A673 (cell line): ENCODE measurements at regions not wholly inside any gene's neighbourhood (a gene's known extent, or its start where the extent isn't known, plus 50 kb on each side); places are given as distances from the start of the nearest gene placed in this dataset.

Experiments
- BruUV-seq: library from RNA; stranded (reverse); fragments of 400-500 nt; replicated peaks from 2 replicates; lab custom pipeline; 2021; lab: Mats Ljungman, UMichigan
- CTCF ChIA-PET: fragments of 300-600 bp; sonication (Branson Sonifier 250); formaldehyde crosslinking; loops from one replicate; lab custom pipeline; 2022; ENCODE audit warnings: antibody characterized with exemption; lab: Charles Lee
- POLR2A ChIA-PET: fragments of 300-600 bp; sonication (Branson Sonifier 250); formaldehyde crosslinking; loops from one replicate; lab custom pipeline; 2022; ENCODE audit warnings: antibody characterized with exemption; ENCODE audit not compliant: low non-redundant PET; lab: Charles Lee
- DNase-seq: peaks from one replicate; pipeline ENCODE4 v3.0.0-alpha.2; 2015; ENCODE audit warnings: low spot score
- H3K27ac ChIP-seq: fragments of 200-600 bp; sonication (generic); 2 replicates; pipeline ENCODE4 v1.5.1; 2016; ENCODE audit warnings: mixed run types, low read depth, mild to moderate bottlenecking, mixed read lengths, antibody characterized with exemption, low read length; ENCODE audit not compliant: poor library complexity, severe bottlenecking
- H3K27me3 ChIP-seq: fragments of 200-600 bp; sonication (generic); replicated peaks from 2 replicates; pipeline ENCODE4 v1.6.1; 2017; ENCODE audit warnings: mixed run types, low read depth, mild to moderate bottlenecking, mixed read lengths, antibody characterized with exemption, low read length; ENCODE audit not compliant: insufficient read depth, poor library complexity
- H3K36me3 ChIP-seq: fragments of 200-600 bp; sonication (generic); 2 replicates; pipeline ENCODE4 v1.6.1; 2016; ENCODE audit warnings: mixed run types, mild to moderate bottlenecking, mixed read lengths, antibody characterized with exemption, low read length; ENCODE audit not compliant: insufficient read depth, poor library complexity, severe bottlenecking
- H3K4me1 ChIP-seq: fragments of 200-600 bp; sonication (generic); 2 replicates; pipeline ENCODE4 v1.6.1; 2017; ENCODE audit warnings: mixed run types, mild to moderate bottlenecking, mixed read lengths, antibody characterized with exemption, low read length; ENCODE audit not compliant: insufficient read depth, poor library complexity, severe bottlenecking
- H3K4me3 ChIP-seq: fragments of 200-600 bp; sonication (generic); 2 replicates; pipeline ENCODE4 v1.5.1; 2016; ENCODE audit warnings: low read depth, mixed run types, mild to moderate bottlenecking, mixed read lengths, low read length; ENCODE audit not compliant: poor library complexity, severe bottlenecking
- H3K9me3 ChIP-seq: fragments of 200-600 bp; sonication (generic); 2 replicates; pipeline ENCODE4 v1.6.1; 2016; ENCODE audit warnings: mixed run types, low read depth, mild to moderate bottlenecking, mixed read lengths, antibody characterized with exemption, low read length; ENCODE audit not compliant: poor library complexity, severe bottlenecking
- EZH2 ChIP-seq: fragments of 200-600 bp; sonication (generic); IDR thresholded peaks from 2 replicates; pipeline ENCODE4 v1.6.1; 2017; ENCODE audit warnings: borderline replicate concordance, low read depth, mild to moderate bottlenecking, mixed read lengths, antibody characterized with exemption, low read length; ENCODE audit not compliant: poor library complexity, severe bottlenecking
- intact Hi-C: fragments of 100-400 bp; cut with micrococcal nuclease; formaldehyde crosslinking; loops from one replicate; pipeline ENCODE4 v1.10.0; 2022; ENCODE audit not compliant: unreplicated experiment
- TF ChIP-seq, protein P1 (sequence below): fragments of 300-800, 200-600 bp; sonication (generic); conservative IDR thresholded peaks from 2 replicates; pipeline ENCODE4 v1.5.1; 2017; ENCODE audit warnings: low read depth, mild to moderate bottlenecking, antibody characterized with exemption, low read length, moderate library complexity, mixed read lengths

DNA sequence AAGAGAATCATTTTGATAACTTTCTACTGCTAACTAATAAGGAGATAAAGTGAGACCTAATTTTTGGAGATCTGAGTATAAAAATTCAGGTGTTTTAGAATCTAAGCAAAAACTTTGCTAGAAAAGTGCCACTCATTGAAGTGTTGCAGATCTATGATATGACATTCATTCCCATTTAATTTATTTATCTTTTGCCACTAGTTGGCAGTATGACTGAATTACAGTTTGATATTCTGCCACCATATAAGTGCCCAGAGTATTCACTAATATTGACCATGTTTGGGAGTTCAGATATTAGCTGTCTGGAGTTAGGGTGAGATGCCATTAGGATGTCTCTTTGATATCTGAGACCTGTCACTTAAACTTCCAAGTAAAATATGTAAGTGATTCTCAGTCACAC is 251.3 kb upstream of the GBE1 start:
- ChIA-PET CTCF (no interaction called here), POLR2A (no interaction called here)
- intact Hi-C loops, result no loop called here
- Histone ChIP-seq H3K36me3 (no peaks in the 10 kb centered on the region), H3K4me1 (no peaks in the 10 kb centered on the region), H3K27me3 (no peaks in the 10 kb centered on the region), H3K9me3 (peaks cover under 1% of the 10 kb centered on the region), H3K4me3 (no peak overlapping the region), H3K27ac (no peak overlapping the region)
- no peak for TF ChIP-seq EZH2
- TF ChIP-seq, protein P1, sequence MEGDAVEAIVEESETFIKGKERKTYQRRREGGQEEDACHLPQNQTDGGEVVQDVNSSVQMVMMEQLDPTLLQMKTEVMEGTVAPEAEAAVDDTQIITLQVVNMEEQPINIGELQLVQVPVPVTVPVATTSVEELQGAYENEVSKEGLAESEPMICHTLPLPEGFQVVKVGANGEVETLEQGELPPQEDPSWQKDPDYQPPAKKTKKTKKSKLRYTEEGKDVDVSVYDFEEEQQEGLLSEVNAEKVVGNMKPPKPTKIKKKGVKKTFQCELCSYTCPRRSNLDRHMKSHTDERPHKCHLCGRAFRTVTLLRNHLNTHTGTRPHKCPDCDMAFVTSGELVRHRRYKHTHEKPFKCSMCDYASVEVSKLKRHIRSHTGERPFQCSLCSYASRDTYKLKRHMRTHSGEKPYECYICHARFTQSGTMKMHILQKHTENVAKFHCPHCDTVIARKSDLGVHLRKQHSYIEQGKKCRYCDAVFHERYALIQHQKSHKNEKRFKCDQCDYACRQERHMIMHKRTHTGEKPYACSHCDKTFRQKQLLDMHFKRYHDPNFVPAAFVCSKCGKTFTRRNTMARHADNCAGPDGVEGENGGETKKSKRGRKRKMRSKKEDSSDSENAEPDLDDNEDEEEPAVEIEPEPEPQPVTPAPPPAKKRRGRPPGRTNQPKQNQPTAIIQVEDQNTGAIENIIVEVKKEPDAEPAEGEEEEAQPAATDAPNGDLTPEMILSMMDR, result peak; percentile 34; the same call in 1 of the 2 replicates
- no TSS peak for BruUV-seq
- no peak for DNase-seq

GRCh38 chr3:82011336-82011735 is 249.9 kb upstream of the GBE1 start:
- intact Hi-C loops, result no loop called here
- Histone ChIP-seq H3K27me3 (no peaks in the 10 kb centered on the region), H3K36me3 (no peaks in the 10 kb centered on the region), H3K27ac (no peak overlapping the region), H3K4me1 (no peaks in the 10 kb centered on the region), H3K9me3 (peaks cover 9% of the 10 kb centered on the region), H3K4me3 (no peak overlapping the region)
- no TSS peak for BruUV-seq
- POLR2A ChIA-PET, result no interaction called here
- TF ChIP-seq, protein P1, result no peak
- no peak for TF ChIP-seq EZH2
- CTCF ChIA-PET, result no interaction called here
- DNase-seq, result no peak

- no peak for TF ChIP-seq EZH2
- TF ChIP-seq, protein P1, result no peak
- no peak for DNase-seq
- Histone ChIP-seq H3K36me3 (no peaks in the 10 kb centered on the region), H3K4me3 (no peak overlapping the region), H3K4me1 (peaks cover 4% of the 10 kb centered on the region), H3K27me3 (no peaks in the 10 kb centered on the region), H3K9me3 (peaks cover 9% of the 10 kb centered on the region), H3K27ac (no peak overlapping the region)
- intact Hi-C loops, result no loop called here
- POLR2A ChIA-PET, result no interaction called here
- CTCF ChIA-PET, result no interaction called here
- no TSS peak for BruUV-seq
Observed at GRCh38 chr3:82005266-82005665, 243.8 kb upstream of the GBE1 start.
